K562 (cell line): ENCODE measurements at regions not wholly inside any gene's neighbourhood (a gene's known extent, or its start where the extent isn't known, plus 50 kb on each side); places are given as distances from the start of the nearest gene placed in this dataset.

Experiments used
- ATAC-seq: fragments of 200-7000 bp; cut with Tn5 transposase; 3 replicates; pipeline ENCODE4 v1.9.1; 2020; ENCODE audit warnings: moderate library complexity
- BruUV-seq: library from RNA; stranded (reverse); fragments of 400-500 nt; replicated peaks from 2 replicates; lab custom pipeline; 2021; lab: Mats Ljungman, UMichigan
- CTCF ChIA-PET: fragments of 300-600 bp; formaldehyde crosslinking; extraction: SDS; loops from one replicate; lab custom pipeline; 2021; ENCODE audit warnings: low intra/inter-chr PET ratio; lab: Yijun Ruan, JAX
- POLR2A ChIA-PET: fragments of 300-600, 350-650 bp; sonication (Branson Sonifier 250); formaldehyde crosslinking; extraction: SDS; loops from one replicate; lab custom pipeline; 2021; ENCODE audit warnings: antibody characterized with exemption, inconsistent platforms; lab: Yijun Ruan, JAX
- DNase-seq, 4 experiments: peaks; one replicate each; pipeline versions ENCODE4 v3.0.0 to v3.0.0-alpha.2; 2011 to 2018; ENCODE audit warnings: low spot score in 3 of 4, mixed read lengths in 3 of 4; ENCODE audit errors: extremely low read depth in 1 of 4
- FAIRE-seq: peaks from 2 replicates; lab custom pipeline; 2011; peaks lifted over from hg19 to GRCh38; lab: Jason Lieb, UNC
- H2AFZ ChIP-seq: 2 replicates; pipeline ENCODE4 v1.6.0; 2011; ENCODE audit warnings: low read depth, low read length, control low read depth, inconsistent platforms
- H3K27ac ChIP-seq: fragments of 200-600 bp; 3 replicates; pipeline ENCODE4 v1.8.0; 2011; ENCODE audit warnings: low read depth, mild to moderate bottlenecking, control low read depth, inconsistent platforms, low read length, moderate library complexity, mixed read lengths; ENCODE audit errors: extremely low read depth
- H3K27me3 ChIP-seq, 2 experiments: fragments of 300-600 bp in 1 of 2; 2 replicates in 1 of 2; 3 replicates in 1 of 2; pipeline versions ENCODE4 v1.6.0 to v1.8.0; 2011; ENCODE audit warnings: inconsistent platforms in 2 of 2, low read length in 2 of 2, mild to moderate bottlenecking in 1 of 2, mixed read lengths in 1 of 2, moderate library complexity in 1 of 2; ENCODE audit not compliant: control insufficient read depth in 2 of 2, insufficient read depth in 2 of 2
- H3K36me3 ChIP-seq: fragments of 300-600 bp; 3 replicates; pipeline ENCODE4 v1.8.0; 2011; ENCODE audit warnings: mild to moderate bottlenecking, low read length, inconsistent platforms; ENCODE audit not compliant: control insufficient read depth, insufficient read depth
- H3K4me1 ChIP-seq, 2 experiments: fragments of 200-600 bp in 1 of 2; replicated peaks in 1 of 2; 2 replicates in 1 of 2; 3 replicates in 1 of 2; pipeline versions ENCODE4 v1.5.1 to v1.8.0; 2011; ENCODE audit warnings: inconsistent platforms in 2 of 2, low read length in 2 of 2, mild to moderate bottlenecking in 1 of 2, mixed read lengths in 1 of 2, moderate library complexity in 1 of 2; ENCODE audit not compliant: control insufficient read depth in 2 of 2, insufficient read depth in 2 of 2
- H3K4me2 ChIP-seq: 2 replicates; pipeline ENCODE4 v1.6.1; 2011; ENCODE audit warnings: low read length, control low read depth, inconsistent platforms, mixed read lengths; ENCODE audit not compliant: insufficient read depth
- H3K4me3 ChIP-seq: fragments of 200-600 bp; sonication (generic), shearing (Covaris generic); 2 replicates; pipeline ENCODE4 v1.5.1; 2016; ENCODE audit warnings: control low read depth, inconsistent platforms
- H3K79me2 ChIP-seq: fragments of 200-600 bp; 3 replicates; pipeline ENCODE4 v1.8.0; 2011; ENCODE audit warnings: low read length, inconsistent platforms; ENCODE audit not compliant: control insufficient read depth, insufficient read depth
- H3K9ac ChIP-seq, 2 experiments: 2 replicates each; pipeline versions ENCODE4 v1.6.0 to v1.6.1; 2011; ENCODE audit warnings: low read depth in 2 of 2, low read length in 2 of 2, control low read depth in 1 of 2, inconsistent platforms in 1 of 2, mild to moderate bottlenecking in 1 of 2, mixed read lengths in 1 of 2; ENCODE audit not compliant: insufficient read depth in 1 of 2
- H3K9me1 ChIP-seq: one replicate; pipeline ENCODE4 v1.6.0; 2011; ENCODE audit warnings: inconsistent platforms, mild to moderate bottlenecking, low read length, moderate library complexity; ENCODE audit not compliant: control insufficient read depth, insufficient read depth
- H3K9me3 ChIP-seq: replicated peaks from 2 replicates; pipeline ENCODE4 v1.5.1; 2011; ENCODE audit warnings: low read depth, low read length, inconsistent platforms; ENCODE audit not compliant: control insufficient read depth, insufficient read depth
- H4K20me1 ChIP-seq: replicated peaks from 2 replicates; pipeline ENCODE4 v1.6.1; 2011; ENCODE audit warnings: low read length, inconsistent platforms, mixed read lengths; ENCODE audit not compliant: control insufficient read depth, insufficient read depth
- ATF1 ChIP-seq, 2 experiments: fragments of 450-650 bp in 1 of 2; IDR thresholded peaks; 2 replicates each; pipeline ENCODE4 v1.6.1; 2016; ENCODE audit warnings: missing compliant biosample characterization in 1 of 2, missing genetic modification characterization in 1 of 2
- ATF3 ChIP-seq, 2 experiments: fragments of 450-650 bp in 1 of 2; sonication (generic) in 1 of 2; formaldehyde crosslinking in 1 of 2; IDR thresholded peaks in 1 of 2; conservative IDR thresholded peaks in 1 of 2; 2 replicates each; pipeline versions ENCODE4 v1.6.1 to v1.8.1; 2016 to 2023; ENCODE audit warnings: mild to moderate bottlenecking in 2 of 2, moderate library complexity in 2 of 2, inconsistent platforms in 1 of 2, missing genetic modification reagents in 1 of 2
- FOXM1 ChIP-seq, 2 experiments: fragments of 450-650 bp in 1 of 2; sonication (generic) in 1 of 2; formaldehyde crosslinking in 1 of 2; IDR thresholded peaks; 2 replicates each; pipeline versions ENCODE4 v1.6.1 to v1.9.0; 2017 to 2022; ENCODE audit warnings: low read depth in 2 of 2, mild to moderate bottlenecking in 2 of 2, missing genetic modification reagents in 1 of 2, moderate library complexity in 1 of 2
- HNRNPH1 ChIP-seq: fragments of 200-400 bp; formaldehyde crosslinking; optimal IDR thresholded peaks from 2 replicates; pipeline ENCODE3; 2017; ENCODE audit warnings: low read depth, mild to moderate bottlenecking, low read length, moderate library complexity
- POLR2AphosphoS2 ChIP-seq: IDR thresholded peaks from 2 replicates; pipeline ENCODE4 v1.6.1; 2012; ENCODE audit warnings: low read length, improper control_type of control experiment
- RCOR1 ChIP-seq, 2 experiments: IDR thresholded peaks; 2 replicates each; pipeline ENCODE4 v1.6.1; 2012; ENCODE audit warnings: low read depth in 2 of 2, low read length in 2 of 2, borderline replicate concordance in 1 of 2, improper control_type of control experiment in 1 of 2
- SIN3A ChIP-seq, 2 experiments: fragments of 150-350 bp in 1 of 2; IDR thresholded peaks; 2 replicates each; pipeline ENCODE4 v1.6.1; 2011 to 2016; ENCODE audit warnings: borderline replicate concordance in 2 of 2, low read depth in 2 of 2, low read length in 2 of 2, mild to moderate bottlenecking in 2 of 2, moderate library complexity in 2 of 2; ENCODE audit not compliant: control insufficient read depth in 1 of 2
- STAT6 ChIP-seq: sonication (generic); formaldehyde crosslinking; IDR thresholded peaks from 2 replicates; pipeline ENCODE4 v1.8.1; 2023; ENCODE audit warnings: mild to moderate bottlenecking, missing genetic modification reagents
- XRCC4 ChIP-seq: IDR thresholded peaks from one replicate; pipeline ENCODE4 v1.6.1; 2011; ENCODE audit not compliant: insufficient read depth, insufficient read length; ENCODE audit errors: extremely low read depth
- ZNF280B ChIP-seq: fragments of 250-450 bp; sonication (Bioruptor Pico); IDR thresholded peaks from 2 replicates; pipeline ENCODE4 v1.5.1; 2021; ENCODE audit warnings: mild to moderate bottlenecking
- ZNF311 ChIP-seq: fragments of 250-450 bp; sonication (Bioruptor Pico); IDR thresholded peaks from 2 replicates; pipeline ENCODE4 v1.4.0; 2020; ENCODE audit warnings: mild to moderate bottlenecking, moderate library complexity
- WGBS: fragments of 100-300 bp; shearing (Covaris generic); methylation state at CpG from one replicate; pipeline ENCODE4 v1.1.6; 2016; ENCODE audit warnings: low coverage, mixed read lengths; ENCODE audit not compliant: insufficient coverage; ENCODE audit errors: missing lambda C conversion rate; 5-methylcytosine and 5-hydroxymethylcytosine counted together
- in situ Hi-C: fragments of 300-500 bp; cut with MboI; formaldehyde crosslinking; loops from 4 replicates; pipeline ENCODE4 v1.15.0; 2018; ENCODE audit warnings: inconsistent platforms, mixed read lengths
- intact Hi-C: fragments of 100-400 bp; cut with micrococcal nuclease; formaldehyde crosslinking; loops from 2 replicates; pipeline ENCODE4 v1.14.2; 2022
- TF ChIP-seq, protein P1 (sequence below): fragments of 250-450 bp; sonication (Bioruptor Pico); IDR thresholded peaks from 2 replicates; pipeline ENCODE4 v1.6.1; 2021; ENCODE audit warnings: mild to moderate bottlenecking
- TF ChIP-seq, protein P2 (sequence below), 2 experiments: fragments of 200-800 bp in 1 of 2; sonication (Bioruptor generic) in 1 of 2; sonication (generic) in 1 of 2; formaldehyde crosslinking in 1 of 2; IDR thresholded peaks in 1 of 2; conservative IDR thresholded peaks in 1 of 2; 2 replicates each; pipeline versions ENCODE4 v1.5.0 to v1.6.1; 2016 to 2020; ENCODE audit warnings: missing compliant biosample characterization in 1 of 2, missing genetic modification characterization in 1 of 2, missing genetic modification reagents in 1 of 2

GRCh38 chr20:56799187-56799586 lies 170.1 kb downstream of the TFAP2C start:
- H3K4me1 ChIP-seq: no peaks in the 10 kb centered on the region
- DNase-seq (no peak), FAIRE-seq (no peak)
- H2AFZ ChIP-seq: no peak overlapping the region
- intact Hi-C loops: no loop called here
- CTCF ChIA-PET: no interaction called here
- no peak overlapping the region for H3K4me2 ChIP-seq
- POLR2A ChIA-PET: no interaction called here
- peaks cover 6 to 30% of the 10 kb centered on the region in 2 experiments; a peak in 2 of 5 replicates for H3K27me3 ChIP-seq
- no peaks in the 10 kb centered on the region for H3K9me3 ChIP-seq
- TF ChIP-seq ZNF311 (CRISPR knock-in tag) (no peak), ATF3 (IDR thresholded peaks at IDR 0.05) (no peak), ATF3 (CRISPR knock-in tag; conservative IDR thresholded peaks at IDR 0.05) (no peak), HNRNPH1 (no peak), XRCC4 (no peak), POLR2AphosphoS2 (no peak), RCOR1 (IDR thresholded peaks at IDR 0.05; ENCODE audit: borderline replicate concordance in 1 of 2, low read depth in 2 of 2, low read length in 2 of 2) (no peak), ATF1 (CRISPR knock-in tag; IDR thresholded peaks at IDR 0.05) (no peak), ATF1 (tag; IDR thresholded peaks at IDR 0.05) (no peak), STAT6 (CRISPR knock-in tag) (no peak), ZNF280B (CRISPR knock-in tag) (no peak), FOXM1 (IDR thresholded peaks at IDR 0.05; ENCODE audit: low read depth) (no peak), FOXM1 (CRISPR knock-in tag; IDR thresholded peaks at IDR 0.05; ENCODE audit: low read depth) (no peak), SIN3A (IDR thresholded peaks at IDR 0.05; ENCODE audit: borderline replicate concordance in 2 of 2, control insufficient read depth in 1 of 2, low read depth in 2 of 2, low read length in 2 of 2) (no peak)
- TF ChIP-seq, protein P1, sequence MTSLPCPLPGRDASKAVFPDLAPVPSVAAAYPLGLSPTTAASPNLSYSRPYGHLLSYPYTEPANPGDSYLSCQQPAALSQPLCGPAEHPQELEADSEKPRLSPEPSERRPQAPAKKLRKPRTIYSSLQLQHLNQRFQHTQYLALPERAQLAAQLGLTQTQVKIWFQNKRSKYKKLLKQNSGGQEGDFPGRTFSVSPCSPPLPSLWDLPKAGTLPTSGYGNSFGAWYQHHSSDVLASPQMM (CRISPR knock-in tag): no peak
- TF ChIP-seq, protein P2, sequence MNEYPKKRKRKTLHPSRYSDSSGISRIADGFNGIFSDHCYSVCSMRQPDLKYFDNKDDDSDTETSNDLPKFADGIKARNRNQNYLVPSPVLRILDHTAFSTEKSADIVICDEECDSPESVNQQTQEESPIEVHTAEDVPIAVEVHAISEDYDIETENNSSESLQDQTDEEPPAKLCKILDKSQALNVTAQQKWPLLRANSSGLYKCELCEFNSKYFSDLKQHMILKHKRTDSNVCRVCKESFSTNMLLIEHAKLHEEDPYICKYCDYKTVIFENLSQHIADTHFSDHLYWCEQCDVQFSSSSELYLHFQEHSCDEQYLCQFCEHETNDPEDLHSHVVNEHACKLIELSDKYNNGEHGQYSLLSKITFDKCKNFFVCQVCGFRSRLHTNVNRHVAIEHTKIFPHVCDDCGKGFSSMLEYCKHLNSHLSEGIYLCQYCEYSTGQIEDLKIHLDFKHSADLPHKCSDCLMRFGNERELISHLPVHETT (CRISPR knock-in tag; conservative IDR thresholded peaks at IDR 0.05 in 1 of 2, IDR thresholded peaks at IDR 0.05 in 1 of 2): no peak
- TF ChIP-seq, all 486 proteins: peak for 0
- no peak for ATAC-seq
- in situ Hi-C loops: no loop called here
- no peak overlapping the region for H3K9ac ChIP-seq
- no peaks in the 10 kb centered on the region for H3K9me1 ChIP-seq
- H3K36me3 ChIP-seq: no peaks in the 10 kb centered on the region
- no peaks in the 10 kb centered on the region for H3K79me2 ChIP-seq
- H3K4me3 ChIP-seq: no peak overlapping the region
- WGBS: 0% methylated on average over 2 of the region's 2 CpGs
- no peak overlapping the region for H3K27ac ChIP-seq
- no peaks in the 10 kb centered on the region for H4K20me1 ChIP-seq
- BruUV-seq: no TSS peak
